ENCODE measurements at regions not wholly inside any gene's neighbourhood (a gene's known extent, or its start where the extent isn't known, plus 50 kb on each side); places are given as distances from the start of the nearest gene placed in this dataset.

- no peak for TF ChIP-seq CTCF (IDR thresholded peaks at IDR 0.05)
- TF ChIP-seq EP300 (IDR thresholded peaks at IDR 0.05): no peak
- no peak for TF ChIP-seq POLR2AphosphoS5 (IDR thresholded peaks at IDR 0.05)
- TF ChIP-seq POLR2A (IDR thresholded peaks at IDR 0.05): no peak
Observed at GRCh38 chr12:34606749-34607519, 584.6 kb downstream of the ALG10 start.

Data from suprapubic skin (tissue), 4 donors.